ENCODE measurements at regions not wholly inside any gene's neighbourhood (a gene's known extent, or its start where the extent isn't known, plus 50 kb on each side); places are given as distances from the start of the nearest gene placed in this dataset.
A peak's percentile ranks its signal among the peaks of the same experiment; 100 is the strongest.
"Not testable (repeated sequence)": the region's sequence is repeated elsewhere in the genome, so short reads cannot be mapped to it uniquely, and the experiment has no call there.

DNA sequence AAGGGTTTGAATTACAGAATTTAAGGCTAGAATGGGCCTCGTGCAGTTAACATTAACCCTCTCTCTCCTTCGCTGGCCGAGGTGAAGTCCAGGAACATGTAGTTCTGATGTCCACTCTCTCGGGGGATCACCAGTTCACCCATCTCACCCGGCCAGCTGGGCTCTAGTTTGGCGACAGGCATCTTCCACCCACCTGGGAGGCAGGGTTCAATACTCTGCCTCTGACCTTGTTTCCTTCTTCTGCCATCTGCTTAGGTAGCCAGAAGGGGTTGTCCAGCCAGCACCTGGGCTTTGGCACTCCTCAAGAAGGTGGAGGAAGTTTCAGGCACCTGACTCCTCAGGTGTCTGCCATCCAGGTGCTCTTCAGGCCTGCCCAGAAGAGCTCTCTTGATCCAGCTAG is 2857.8 kb downstream of the RPIA start:
- H3K9me3 ChIP-seq (ENCODE audit: low read length); H3K4me3 ChIP-seq (ENCODE audit: low read length); H3K4me1 ChIP-seq (ENCODE audit: insufficient read depth, low read length); H3K4me1 Mint-ChIP-seq; CTCF ChIA-PET; H3K36me3 ChIP-seq (ENCODE audit: insufficient read depth, low read length); POLR2A ChIA-PET; H3K27me3 Mint-ChIP-seq; H3K27ac Mint-ChIP-seq; H3K27ac ChIP-seq (ENCODE audit: low read depth, low read length); H3K36me3 Mint-ChIP-seq; H3K4me3 Mint-ChIP-seq; H3K9me3 Mint-ChIP-seq; H3K27me3 ChIP-seq (ENCODE audit: insufficient read depth, low read length, poor library complexity, severe bottlenecking); DNase-seq: not testable (repeated sequence)

DNA sequence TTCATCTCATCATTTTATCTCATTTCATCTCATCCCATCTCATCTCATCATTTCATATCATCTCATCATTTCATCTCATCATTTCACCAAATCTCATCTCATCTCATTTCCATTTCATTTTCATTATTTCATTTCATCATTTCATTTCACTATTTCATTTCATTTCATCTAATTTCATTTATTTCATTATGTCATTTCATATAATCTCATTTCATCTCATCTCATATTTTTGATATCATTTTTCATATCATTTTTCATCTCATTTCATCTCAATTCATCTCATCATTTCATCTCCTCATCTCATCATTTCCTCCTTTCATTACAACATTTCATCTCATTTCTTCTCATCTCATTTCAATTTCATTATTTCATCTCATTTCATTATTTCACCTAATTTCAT is 2866.8 kb downstream of the RPIA start:
- H3K36me3 ChIP-seq (ENCODE audit: insufficient read depth, low read length); H3K4me3 ChIP-seq (ENCODE audit: low read length); H3K27ac ChIP-seq (ENCODE audit: low read depth, low read length); CTCF ChIA-PET; H3K4me1 ChIP-seq (ENCODE audit: insufficient read depth, low read length); H3K27ac Mint-ChIP-seq; H3K36me3 Mint-ChIP-seq; POLR2A ChIA-PET; DNase-seq; H3K9me3 ChIP-seq (ENCODE audit: low read length); H3K27me3 ChIP-seq (ENCODE audit: insufficient read depth, low read length, poor library complexity, severe bottlenecking); H3K27me3 Mint-ChIP-seq; H3K4me3 Mint-ChIP-seq; H3K4me1 Mint-ChIP-seq: not testable (repeated sequence)
- H3K9me3 Mint-ChIP-seq, result peaks cover 7 to 21% (median 16%) of the 10 kb centered on the region in 5 donors

DNA sequence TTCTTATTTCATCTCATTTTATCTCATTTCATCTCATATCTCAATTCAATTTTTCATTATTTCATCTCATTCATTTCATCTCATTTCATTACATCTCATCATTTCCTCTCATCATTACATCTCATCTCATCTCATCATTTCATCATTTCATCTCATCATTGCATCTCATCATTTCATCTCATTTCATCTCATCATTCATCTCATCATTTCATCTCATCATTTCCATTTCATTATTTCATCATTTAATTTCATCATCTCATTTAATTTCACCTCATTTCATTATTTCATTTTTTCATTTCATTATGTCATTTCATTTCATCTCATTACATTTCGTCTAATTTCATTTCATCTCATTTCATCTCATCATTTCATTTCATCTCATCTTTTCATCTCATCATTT is 2867.8 kb downstream of the RPIA start:
- H3K36me3 Mint-ChIP-seq; H3K4me3 Mint-ChIP-seq; H3K27ac Mint-ChIP-seq; H3K9me3 ChIP-seq (ENCODE audit: low read length); H3K27ac ChIP-seq (ENCODE audit: low read depth, low read length); H3K27me3 ChIP-seq (ENCODE audit: insufficient read depth, low read length, poor library complexity, severe bottlenecking); H3K4me3 ChIP-seq (ENCODE audit: low read length); POLR2A ChIA-PET; H3K27me3 Mint-ChIP-seq; CTCF ChIA-PET; H3K36me3 ChIP-seq (ENCODE audit: insufficient read depth, low read length); DNase-seq; H3K4me1 Mint-ChIP-seq; H3K4me1 ChIP-seq (ENCODE audit: insufficient read depth, low read length): not testable (repeated sequence)
- peaks cover 7 to 21% (median 16%) of the 10 kb centered on the region in 5 donors for H3K9me3 Mint-ChIP-seq

DNA sequence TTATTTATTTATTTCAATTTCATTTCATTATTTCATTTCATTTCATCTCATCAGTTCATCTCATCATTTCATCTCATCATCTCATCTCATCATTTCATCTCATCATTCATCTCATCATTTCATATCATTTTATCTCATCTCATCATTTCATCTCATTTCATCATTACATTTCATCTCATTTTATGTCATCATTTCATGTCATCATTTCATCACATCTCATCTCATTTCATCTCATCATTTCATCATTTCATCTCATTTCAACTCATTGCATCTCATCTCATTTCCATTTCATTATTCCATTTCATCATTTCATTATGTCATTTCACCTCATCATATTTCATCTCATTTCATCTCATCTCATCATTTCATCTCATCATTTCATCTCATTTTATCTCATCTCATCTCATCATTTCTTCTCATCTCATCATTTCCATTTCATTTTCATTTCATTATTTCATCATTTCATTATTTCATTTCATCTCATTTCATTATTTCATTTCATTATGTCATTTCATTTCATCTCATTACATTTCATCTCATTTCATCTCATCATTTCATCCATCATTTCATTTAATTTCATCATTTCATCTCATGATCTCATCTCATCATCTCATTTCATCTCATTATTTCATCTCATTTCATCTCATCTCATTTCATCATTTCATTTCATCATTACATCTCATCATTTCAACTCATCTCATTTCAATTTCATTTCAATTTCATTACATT is 2868.6 kb downstream of the RPIA start:
- H3K4me1 Mint-ChIP-seq; H3K36me3 Mint-ChIP-seq; DNase-seq; POLR2A ChIA-PET; CTCF ChIA-PET; H3K27me3 ChIP-seq (ENCODE audit: insufficient read depth, low read length, poor library complexity, severe bottlenecking); H3K9me3 ChIP-seq (ENCODE audit: low read length); H3K4me3 ChIP-seq (ENCODE audit: low read length); H3K27ac ChIP-seq (ENCODE audit: low read depth, low read length); H3K4me1 ChIP-seq (ENCODE audit: insufficient read depth, low read length); H3K27me3 Mint-ChIP-seq; H3K36me3 ChIP-seq (ENCODE audit: insufficient read depth, low read length); H3K4me3 Mint-ChIP-seq: not testable (repeated sequence)
- peaks cover 7 to 21% (median 16%) of the 10 kb centered on the region in 5 donors for H3K9me3 Mint-ChIP-seq
- peak overlapping the region in 1 of 8 donors; percentile 3 for H3K27ac Mint-ChIP-seq

DNA sequence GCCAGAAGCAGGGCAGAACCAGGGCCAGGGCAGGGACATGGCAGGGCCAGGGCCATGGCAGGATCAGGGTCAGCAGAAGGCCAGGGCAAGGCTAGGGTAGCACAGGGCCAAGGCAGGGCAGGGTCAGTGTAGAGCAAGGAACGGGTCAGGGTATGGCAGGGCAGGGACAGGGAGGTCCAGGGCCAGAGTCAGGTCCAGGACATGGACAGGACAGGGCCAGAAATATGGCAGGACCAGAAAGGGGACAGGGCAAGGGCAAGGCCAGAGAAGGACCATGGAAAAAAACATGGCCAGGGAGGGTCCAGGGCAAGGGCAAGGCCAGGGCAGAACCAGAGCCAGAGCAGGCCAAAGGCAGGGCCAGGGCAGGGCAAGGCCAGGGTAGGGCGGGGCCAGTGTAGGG is 2870.7 kb downstream of the RPIA start:
- peaks cover 7 to 21% (median 16%) of the 10 kb centered on the region in 5 donors for H3K9me3 Mint-ChIP-seq
- H3K4me3 ChIP-seq (ENCODE audit: low read length); H3K36me3 ChIP-seq (ENCODE audit: insufficient read depth, low read length); H3K4me3 Mint-ChIP-seq; H3K27me3 ChIP-seq (ENCODE audit: insufficient read depth, low read length, poor library complexity, severe bottlenecking); H3K27ac Mint-ChIP-seq; DNase-seq; H3K9me3 ChIP-seq (ENCODE audit: low read length); H3K36me3 Mint-ChIP-seq; POLR2A ChIA-PET; CTCF ChIA-PET; H3K4me1 Mint-ChIP-seq; H3K4me1 ChIP-seq (ENCODE audit: insufficient read depth, low read length); H3K27me3 Mint-ChIP-seq; H3K27ac ChIP-seq (ENCODE audit: low read depth, low read length): not testable (repeated sequence)

DNA sequence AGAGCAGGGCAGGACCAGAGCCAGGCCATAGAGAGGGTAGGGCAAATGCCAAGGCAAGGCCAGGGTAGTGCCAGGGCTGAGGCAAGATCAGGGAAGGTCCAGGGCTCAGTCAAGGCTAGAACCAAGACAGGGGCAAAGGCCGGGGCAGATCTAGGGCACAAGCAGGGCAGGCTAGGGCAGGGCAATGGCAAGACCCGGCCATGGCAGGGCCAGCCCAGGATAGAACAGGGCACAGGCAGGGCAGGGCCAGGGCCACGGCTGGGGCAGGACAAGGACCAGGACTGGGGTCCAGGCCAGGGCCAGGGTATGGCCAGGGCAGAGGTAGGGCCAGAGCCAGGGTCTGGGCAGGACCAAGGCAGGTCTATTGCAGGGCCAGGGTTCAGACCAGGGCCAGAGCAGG is 2873.2 kb downstream of the RPIA start:
- H3K4me3 ChIP-seq (ENCODE audit: low read length); H3K27ac Mint-ChIP-seq; H3K27ac ChIP-seq (ENCODE audit: low read depth, low read length); H3K4me3 Mint-ChIP-seq; H3K4me1 ChIP-seq (ENCODE audit: insufficient read depth, low read length); H3K27me3 Mint-ChIP-seq; H3K4me1 Mint-ChIP-seq; CTCF ChIA-PET; H3K36me3 ChIP-seq (ENCODE audit: insufficient read depth, low read length); H3K36me3 Mint-ChIP-seq; DNase-seq; POLR2A ChIA-PET; H3K27me3 ChIP-seq (ENCODE audit: insufficient read depth, low read length, poor library complexity, severe bottlenecking); H3K9me3 ChIP-seq (ENCODE audit: low read length): not testable (repeated sequence)
- H3K9me3 Mint-ChIP-seq, result peaks cover 5 to 11% (median 10%) of the 10 kb centered on the region in 5 donors

DNA sequence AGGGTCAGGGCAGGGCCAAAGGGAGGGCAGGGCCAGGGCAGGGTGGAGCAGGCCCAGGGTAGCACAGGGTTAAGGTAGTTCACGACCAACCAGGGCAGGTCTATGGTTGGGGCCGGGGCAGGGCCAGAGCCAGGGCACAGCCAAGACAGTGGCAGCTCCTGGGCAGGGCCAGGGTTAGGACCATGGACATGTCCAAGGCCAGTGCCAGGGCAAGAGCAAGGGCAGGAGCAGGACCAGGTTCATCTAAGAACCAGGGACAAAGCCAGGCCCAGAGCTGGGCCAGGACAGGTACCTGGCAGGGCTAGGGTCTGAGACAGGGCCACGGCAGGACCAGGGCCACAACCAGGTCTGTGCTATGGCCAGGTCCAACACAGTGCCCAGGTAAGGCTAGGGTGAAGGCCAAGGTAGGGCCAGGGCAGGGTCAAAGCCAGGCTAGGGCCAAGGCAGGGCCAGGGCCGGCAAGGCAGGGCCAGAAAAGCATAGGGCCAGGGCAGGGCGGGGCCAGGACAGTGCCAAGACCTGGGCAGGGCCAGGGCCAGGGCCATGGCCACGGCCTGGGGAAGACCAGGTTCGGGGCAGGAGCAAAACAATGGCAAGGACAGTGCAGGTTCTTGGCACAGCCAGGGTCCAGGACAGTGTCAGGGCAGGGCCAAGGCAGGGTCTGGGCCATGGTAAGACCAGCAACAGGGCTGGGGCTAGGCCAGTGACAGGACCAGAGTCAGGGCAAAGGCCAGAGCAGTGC is 2874.4 kb downstream of the RPIA start:
- H3K36me3 Mint-ChIP-seq; H3K4me1 ChIP-seq (ENCODE audit: insufficient read depth, low read length); H3K27ac ChIP-seq (ENCODE audit: low read depth, low read length); H3K9me3 ChIP-seq (ENCODE audit: low read length); H3K27ac Mint-ChIP-seq; H3K4me1 Mint-ChIP-seq; H3K27me3 ChIP-seq (ENCODE audit: insufficient read depth, low read length, poor library complexity, severe bottlenecking); H3K4me3 ChIP-seq (ENCODE audit: low read length); H3K9me3 Mint-ChIP-seq; H3K27me3 Mint-ChIP-seq; H3K36me3 ChIP-seq (ENCODE audit: insufficient read depth, low read length); POLR2A ChIA-PET; DNase-seq; H3K4me3 Mint-ChIP-seq; CTCF ChIA-PET: not testable (repeated sequence)

DNA sequence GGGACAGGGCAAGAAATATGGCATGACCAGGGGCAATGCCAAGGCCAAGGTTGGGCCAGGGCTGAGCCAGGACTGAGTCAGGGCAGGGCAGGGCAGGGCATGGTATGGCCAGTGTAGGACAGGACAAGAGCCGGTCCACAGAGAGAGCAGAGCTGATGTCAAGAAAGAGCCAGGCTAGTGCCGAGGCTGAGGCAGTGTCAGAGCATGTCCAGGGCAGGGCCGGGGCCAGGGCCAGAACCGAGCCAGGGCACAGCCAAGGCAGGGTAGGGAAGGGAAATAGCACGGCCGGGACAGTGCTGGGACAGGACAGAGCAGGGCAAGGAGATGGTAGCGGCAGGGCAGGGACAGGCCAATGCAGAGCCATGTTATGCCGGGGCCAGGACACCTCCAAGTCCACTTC is 2875.1 kb downstream of the RPIA start:
- DNase-seq; H3K27me3 ChIP-seq (ENCODE audit: insufficient read depth, low read length, poor library complexity, severe bottlenecking); H3K4me3 ChIP-seq (ENCODE audit: low read length); H3K36me3 ChIP-seq (ENCODE audit: insufficient read depth, low read length); CTCF ChIA-PET; H3K4me1 ChIP-seq (ENCODE audit: insufficient read depth, low read length); H3K27ac ChIP-seq (ENCODE audit: low read depth, low read length); H3K27ac Mint-ChIP-seq; H3K4me3 Mint-ChIP-seq; H3K9me3 ChIP-seq (ENCODE audit: low read length); POLR2A ChIA-PET; H3K9me3 Mint-ChIP-seq; H3K4me1 Mint-ChIP-seq; H3K27me3 Mint-ChIP-seq; H3K36me3 Mint-ChIP-seq: not testable (repeated sequence)
